GM21526 (cell line): ENCODE measurements at regions not wholly inside any gene's neighbourhood (a gene's known extent, or its start where the extent isn't known, plus 50 kb on each side); places are given as distances from the start of the nearest gene placed in this dataset.

Experiments
- ATAC-seq: cut with Tn5 transposase; IDR thresholded peaks from one replicate; pipeline ENCODE4 v1.9.1; 2021; ENCODE audit warnings: moderate library complexity; ENCODE audit not compliant: unreplicated experiment, low FRiP score

DNA sequence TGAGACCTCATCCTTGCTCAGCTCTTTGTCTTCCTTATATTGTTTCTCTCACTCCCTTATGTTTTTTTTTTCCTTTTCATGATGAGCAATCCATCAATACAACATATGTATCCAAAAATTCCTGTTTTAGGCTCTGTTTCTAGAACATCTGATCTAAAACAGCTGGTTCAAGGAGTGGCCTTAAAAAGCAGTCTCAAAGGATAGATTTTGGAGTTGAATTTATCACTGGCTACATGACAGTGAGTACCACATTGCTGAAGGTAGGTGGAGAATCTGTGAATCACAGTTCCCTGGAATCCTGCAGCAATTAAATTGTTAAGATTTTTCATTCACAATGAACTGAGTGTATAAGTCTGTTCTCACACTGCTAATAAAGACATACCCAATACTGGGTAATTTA lies 155.8 kb upstream of the ADAMTS5 start:
- no peak for ATAC-seq

DNA sequence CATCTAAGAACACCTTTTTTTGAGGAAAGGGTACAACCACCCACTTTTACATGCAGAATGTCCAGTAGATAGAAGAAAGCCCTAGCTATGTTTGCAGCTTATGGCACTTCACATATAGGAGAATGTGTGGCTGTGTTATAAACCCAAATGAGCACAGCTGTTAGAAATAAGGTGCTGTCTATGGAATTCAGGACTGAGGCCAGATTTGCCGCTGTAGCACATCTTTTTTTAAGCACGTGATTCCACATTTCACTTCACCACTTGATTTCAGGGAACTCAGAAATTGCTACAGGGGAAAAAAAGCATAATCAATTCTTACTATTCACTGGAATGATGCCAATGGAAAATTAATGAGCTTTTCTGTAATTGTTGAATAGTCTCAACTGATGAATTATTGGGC lies 147.2 kb upstream of the ADAMTS5 start:
- ATAC-seq: no peak

DNA sequence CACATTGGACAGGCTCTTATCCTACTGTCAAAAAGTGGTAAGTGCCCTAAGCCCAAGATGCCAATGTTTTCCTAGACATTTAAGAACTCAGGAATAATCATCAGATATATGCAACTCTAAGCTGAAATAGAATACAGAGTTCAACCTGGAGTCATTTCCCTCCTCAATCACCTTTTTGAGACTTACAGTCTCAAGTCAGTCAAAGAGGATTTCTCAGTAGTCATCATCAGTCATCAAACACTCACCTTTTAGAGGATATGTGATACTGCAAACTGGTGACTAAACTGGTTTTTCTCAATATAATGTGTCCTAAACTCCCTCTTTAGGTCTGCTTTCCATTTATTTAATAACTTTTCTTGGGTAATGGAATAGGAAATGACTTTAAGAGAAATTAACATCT lies 145.3 kb upstream of the ADAMTS5 start:
- no peak for ATAC-seq

DNA sequence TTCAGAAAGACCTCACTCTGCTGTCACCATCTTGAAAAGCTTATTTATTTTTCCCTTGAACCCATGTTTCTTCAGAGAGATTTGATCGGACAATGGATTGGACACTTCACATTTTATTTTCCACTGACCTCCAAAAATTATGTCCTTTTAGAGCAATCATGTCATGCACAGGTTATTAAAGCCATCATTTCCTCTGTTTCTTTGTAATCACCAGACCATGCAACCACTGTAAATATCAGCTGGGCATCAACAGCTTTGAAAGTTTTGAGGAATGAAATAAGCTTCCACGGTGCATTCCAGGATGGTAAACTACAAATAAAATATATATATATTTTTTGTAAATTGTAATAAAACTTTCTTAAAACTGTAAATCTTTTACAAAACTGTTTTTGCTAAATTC lies 144.1 kb upstream of the ADAMTS5 start:
- ATAC-seq: no peak

DNA sequence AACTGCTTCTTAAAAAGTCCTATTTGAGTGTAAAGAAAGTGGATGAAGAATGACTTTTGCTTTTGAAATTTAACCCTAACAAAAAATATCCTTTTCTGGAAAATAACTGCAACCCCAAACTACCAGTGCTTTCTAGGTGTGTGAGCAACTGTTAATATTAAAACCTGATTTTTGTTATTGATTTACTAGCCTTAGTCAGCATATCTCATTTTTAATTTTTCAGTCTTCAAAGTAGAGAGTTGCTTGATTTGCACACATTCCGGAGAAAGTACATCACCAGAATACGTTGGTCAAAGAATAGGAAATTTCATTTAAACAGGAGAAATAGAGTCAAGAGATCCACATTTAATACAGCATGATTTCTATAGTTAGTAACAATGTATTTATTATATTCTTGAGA lies 141.8 kb upstream of the ADAMTS5 start:
- ATAC-seq: no peak

DNA sequence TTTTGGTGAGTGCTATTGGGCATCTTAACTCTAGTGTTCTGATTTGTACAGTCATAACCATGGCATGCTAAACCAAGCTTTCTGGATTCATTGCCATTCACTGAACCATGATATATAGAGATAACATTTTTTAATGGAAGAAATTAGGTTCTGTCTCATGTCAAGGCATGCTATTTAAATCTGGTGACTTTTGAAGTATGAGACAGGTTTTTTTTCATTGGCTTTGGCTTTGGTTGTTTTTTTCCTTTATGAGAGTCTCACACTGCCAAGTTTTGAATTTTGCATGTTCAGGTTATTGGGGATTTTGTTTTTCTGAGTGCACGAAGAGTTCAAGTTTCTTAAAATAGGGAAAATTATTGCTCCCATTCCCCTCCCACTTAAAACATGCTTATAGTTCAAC lies 141.3 kb upstream of the ADAMTS5 start:
- no peak for ATAC-seq

DNA sequence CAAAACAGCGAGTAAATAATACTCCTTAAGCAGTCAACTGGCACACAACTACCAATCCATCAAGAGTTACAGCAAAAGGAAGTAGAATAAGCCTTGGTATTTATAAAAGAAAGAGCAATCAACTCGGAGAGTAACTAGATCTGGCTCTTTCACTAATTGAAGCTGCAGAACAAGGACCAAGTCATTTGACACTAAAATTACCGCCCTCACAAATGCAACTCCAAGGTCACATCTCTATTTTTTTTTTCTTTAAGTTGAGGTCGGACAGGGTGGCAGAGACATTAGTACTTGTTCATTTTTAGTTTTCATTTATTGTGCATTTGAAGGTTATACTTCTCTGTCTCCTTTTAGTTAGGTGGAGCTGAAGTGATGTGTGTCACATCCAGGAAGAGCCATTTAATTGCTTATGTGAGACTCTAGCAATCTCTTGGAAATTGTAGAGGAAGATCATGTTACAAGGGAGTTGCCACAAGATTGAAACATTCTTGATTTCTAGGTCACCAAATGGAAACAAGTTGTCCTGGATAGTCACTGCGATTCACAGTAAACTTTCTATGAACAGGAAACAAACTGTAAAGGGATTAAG lies 138.1 kb upstream of the ADAMTS5 start:
- ATAC-seq: no peak

DNA sequence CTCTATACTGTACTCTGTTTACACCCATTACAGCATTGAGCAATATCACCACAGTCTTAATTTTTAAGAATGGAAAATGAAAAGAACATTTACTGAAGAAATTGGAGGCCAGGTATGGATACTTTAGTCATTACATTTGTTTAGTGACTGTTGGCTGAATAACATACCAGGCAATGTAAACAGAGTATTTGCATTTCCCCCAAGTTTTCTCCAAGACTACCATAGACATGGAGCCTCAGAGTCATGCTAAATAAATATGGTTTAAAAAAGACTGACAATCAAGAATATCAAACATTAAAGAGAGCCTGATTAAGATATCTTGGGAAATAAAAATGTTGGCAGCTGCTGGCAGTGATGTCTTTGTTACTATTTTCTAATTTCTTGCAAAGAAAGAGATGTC lies 136.9 kb upstream of the ADAMTS5 start:
- no peak for ATAC-seq

DNA sequence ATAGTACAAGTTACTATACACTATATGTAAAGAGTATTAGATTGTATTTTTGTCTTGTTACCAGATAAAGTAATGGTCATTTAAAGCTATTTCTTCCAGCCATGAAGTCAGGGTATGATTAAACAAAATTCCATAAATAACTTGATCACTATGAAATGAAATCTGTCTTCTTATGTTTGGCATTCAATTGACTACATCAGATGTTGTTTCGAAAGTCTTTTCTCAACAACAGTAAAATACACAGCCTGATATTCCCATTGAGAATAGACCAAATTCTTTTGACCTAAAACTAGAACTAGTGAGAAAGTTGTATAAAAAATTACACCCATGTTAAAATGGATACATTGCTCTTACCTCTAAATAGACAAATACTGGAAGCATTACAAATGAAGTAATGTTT lies 134.6 kb upstream of the ADAMTS5 start:
- no peak for ATAC-seq

DNA sequence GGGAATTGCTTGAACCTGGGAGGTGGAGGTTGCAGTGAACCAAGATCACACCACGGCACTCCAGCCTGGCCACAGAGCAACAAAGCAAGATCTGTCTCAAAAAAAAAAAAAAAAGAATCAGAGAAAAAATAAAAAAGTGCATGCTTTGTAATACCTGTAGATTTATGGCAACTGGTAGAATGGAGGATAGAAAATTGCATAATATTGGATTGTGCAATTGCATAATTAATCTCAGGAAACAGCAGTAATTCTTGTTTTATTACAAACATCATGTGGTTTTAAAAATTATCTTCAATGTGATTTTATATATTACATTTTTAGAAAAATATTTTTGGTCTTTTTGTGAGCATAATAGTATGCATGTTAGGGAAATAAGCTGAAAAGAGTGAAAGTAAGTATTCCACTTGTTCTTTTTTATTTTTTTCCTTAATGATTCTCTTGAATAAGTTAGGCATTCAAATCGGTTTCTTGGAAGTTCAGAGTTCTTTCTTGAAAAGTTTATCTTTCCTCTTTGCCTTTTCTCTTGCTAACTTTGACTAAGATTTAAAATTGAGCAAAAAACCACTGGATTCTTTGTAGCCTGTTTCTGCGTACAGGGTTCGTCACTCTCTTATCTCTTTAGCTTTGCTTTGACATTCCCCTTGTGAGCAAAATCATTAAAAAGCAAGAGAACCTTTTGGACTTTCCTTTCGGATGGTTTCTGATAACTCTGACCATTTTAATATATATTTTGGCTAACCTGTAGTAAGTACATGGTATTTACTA lies 127.5 kb upstream of the ADAMTS5 start:
- no peak for ATAC-seq

DNA sequence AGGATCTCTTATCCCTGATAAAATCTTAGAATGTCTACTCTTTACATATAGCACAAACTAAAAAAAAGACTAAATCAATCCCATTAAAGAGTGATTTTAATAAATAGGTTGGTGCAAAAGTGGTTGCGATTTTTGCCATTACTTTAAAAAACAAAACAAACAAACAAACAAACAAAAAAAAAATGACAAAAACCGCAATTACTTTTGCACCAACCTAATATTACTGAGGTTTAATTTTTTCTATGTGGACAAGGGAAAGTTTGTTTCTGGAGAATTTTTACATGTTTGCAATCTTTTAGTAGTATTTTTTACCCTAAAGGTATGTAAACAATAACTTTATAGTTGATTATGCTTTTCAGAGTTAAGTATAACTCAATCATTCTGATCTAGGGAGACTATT lies 119.7 kb upstream of the ADAMTS5 start:
- ATAC-seq: no peak

DNA sequence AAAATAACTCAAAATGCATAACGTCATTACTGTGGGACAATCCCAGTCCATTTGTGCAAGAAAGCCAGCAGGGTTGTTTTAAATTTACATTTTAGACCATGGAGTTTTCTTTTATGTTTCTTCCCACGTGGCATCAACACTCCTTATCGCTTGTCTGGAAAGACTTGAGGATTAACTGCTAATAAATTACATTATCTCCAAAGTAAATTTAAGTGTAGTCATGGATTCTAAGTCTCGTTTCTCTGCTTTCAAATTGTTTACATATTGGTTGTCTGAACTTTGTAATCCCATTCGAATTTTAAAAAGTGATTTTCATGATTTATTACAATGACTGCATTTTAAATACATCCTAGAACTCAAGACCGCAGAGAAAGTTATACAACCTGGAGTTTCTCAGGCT lies 119.3 kb upstream of the ADAMTS5 start:
- ATAC-seq: no peak

DNA sequence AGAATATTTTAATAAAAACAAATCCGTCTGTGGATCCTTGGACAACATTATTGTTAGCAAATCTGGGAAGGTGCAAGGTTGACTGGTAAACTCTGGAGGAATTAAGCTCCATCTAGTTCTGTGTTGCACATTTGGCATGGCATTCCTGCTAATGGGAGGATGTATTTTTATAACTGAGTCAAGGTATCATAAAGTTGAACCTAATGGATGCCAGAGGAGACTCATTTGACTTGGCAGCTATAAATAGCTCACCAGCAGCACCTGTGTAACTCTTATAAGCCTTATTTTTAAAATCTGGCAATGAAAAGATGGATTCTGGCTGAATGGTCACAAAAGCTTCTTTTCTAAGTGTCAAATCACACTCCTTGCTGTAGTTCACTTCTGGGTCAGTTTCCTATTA lies 118.5 kb upstream of the ADAMTS5 start:
- ATAC-seq: no peak

DNA sequence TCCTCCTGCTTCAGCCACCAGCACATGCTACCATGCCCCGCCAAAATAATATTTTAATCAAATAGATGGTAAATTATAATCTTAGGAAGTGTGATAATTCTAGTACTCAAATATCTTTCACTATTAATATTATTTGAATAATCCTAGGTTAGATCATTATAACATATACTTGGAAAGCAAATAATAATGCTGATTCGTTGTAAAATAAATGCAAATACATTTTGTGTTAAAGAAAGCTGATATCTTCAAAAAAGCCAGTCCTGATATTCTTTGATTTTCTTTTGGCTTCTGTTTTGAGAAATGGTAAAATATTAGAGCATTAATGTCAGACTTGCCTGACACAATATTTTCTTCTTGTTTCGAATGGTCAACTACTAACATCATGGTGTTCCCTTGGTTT lies 116.3 kb upstream of the ADAMTS5 start:
- ATAC-seq: no peak

DNA sequence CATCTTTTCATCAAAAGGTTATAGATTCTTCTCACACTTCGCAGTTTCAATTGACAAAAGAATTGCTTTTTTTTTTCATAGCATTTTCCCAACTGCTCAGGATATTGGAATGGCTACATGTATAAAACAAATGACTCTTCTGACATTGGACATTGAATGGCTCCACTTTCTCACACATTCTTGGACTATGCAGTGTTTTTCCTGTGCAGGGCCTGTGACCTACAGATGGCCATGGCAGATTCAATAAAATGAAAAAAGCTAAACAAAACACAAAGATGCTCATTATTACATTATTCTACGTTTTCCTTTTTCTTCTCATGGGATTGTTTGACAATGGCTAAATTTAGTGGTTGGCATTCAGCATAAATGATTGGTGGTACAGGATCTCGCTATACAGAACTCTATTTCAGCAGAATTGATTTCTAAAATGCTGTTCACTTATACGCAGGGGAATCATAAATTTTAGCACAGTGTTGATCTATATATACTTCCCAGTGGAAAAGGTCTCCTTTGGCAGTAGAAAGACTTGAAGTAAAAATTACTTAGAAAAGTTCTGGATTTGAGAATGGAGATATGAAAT lies 115.6 kb upstream of the ADAMTS5 start:
- ATAC-seq: no peak

DNA sequence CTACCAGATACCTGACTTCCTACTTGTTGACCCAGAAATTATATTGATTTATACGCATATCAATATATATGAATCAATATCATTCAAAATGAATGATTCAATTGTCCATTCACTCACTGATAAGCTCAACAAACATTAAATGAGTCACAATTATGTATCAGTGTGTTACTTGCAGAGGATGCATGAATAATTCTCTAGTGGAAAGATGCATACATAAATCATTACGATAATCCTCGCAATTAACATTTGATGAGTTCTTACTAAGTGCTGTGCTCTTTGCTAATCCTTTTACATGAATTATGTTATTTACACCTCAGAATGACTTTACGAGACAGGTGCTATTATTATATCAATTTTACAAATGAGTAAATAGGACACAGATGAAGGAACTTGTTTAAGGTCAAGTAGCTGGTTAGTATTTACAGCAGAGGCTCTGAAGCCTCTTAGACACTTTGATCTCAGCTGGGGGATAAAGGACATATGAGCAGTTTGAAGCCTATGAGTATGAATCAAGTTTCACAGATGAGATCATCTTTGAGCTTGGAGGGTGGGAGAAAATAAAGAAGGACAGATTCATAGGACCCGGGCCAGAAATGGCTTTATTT lies 112.8 kb upstream of the ADAMTS5 start:
- no peak for ATAC-seq

DNA sequence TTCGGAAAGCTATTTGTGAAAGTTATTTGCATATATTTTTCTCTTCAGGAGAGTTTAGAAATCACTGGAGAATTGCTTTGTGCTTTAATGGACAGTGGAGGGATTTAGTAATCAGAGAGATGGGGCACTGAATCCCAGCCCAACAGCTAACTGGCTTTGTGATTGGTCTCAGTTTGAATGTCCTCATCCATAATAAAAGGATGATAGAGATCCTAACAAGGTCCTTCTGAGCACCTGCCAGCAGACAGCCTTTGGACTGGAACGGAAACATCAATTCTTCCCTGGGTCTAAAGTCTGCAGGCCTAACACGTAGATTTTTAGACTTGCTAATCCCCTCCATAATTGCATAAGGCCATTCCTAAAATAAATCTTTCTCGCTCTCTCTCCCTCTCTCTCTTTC lies 112.0 kb upstream of the ADAMTS5 start:
- ATAC-seq: no peak

DNA sequence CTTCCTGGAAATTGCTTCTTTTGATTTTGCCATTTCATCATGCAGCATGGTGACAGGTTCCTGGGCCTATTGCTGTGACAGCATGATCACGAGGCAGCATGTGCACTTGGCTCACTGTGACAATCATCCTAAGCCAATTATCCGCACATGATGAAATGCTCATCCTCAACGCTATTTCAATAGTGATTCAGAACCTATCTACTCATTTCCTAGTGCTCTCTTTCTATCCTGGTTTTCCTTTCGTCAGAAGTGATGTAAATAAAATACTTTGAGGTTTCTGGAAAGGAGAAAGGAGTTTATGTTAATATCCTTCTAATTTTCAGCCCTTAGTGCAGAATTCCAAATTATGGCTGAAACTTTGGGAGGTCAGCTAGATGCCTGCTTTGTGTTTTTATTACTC lies 110.6 kb upstream of the ADAMTS5 start:
- ATAC-seq: no peak

DNA sequence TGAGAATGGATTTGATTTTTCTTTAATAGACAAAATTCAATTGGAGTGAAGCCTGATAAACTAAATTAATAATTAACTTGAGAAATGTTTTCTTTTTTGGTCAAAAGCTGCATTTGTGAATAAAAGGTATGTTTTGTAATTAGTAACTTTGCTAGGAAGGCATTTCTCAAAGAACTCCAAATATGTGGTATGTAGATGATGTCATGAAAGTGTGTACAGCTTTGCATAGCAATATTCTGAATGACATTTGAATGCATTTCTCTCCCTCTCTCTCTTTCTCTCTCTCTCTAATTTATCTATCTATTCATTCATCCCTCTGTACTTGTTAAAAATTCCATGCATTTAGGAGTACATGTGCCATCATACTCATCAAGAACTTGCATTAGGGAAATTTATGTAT lies 109.1 kb upstream of the ADAMTS5 start:
- ATAC-seq: no peak

DNA sequence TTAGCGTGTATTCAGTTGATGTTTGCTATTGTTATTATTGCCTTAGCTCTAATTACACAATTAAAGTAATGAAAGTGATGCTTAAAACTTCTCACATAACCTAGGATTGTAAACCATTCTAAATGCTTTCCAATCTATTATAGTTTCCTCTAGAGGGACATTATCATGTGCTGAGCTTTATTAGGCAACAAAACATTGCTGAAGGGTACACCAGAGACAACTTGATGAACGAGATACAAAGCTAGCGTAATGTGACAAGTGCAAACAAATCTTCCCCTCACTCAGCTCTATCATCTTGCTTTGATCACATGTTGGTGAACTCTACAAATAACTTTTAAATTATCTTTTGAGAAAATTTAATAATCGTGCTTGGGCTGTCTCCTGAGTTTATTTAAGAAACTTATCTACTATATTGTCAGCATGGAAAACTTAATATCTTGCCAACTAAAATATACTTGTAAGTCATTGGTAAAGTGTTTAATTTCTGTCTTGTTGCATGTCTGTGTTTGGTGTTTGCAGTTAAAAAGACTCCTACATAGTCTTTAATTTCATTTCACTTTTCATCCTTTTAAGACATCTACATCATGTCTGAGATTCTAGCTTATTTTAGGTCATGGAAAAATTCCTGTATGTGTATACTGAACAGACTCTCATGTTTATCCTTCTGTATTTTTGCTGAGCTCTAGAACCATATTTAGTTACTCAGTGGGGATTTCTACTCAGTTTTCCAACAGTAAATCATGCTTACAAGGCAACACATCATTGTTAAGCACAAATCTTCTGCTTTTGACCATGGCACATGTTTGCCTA lies 104.2 kb upstream of the ADAMTS5 start:
- no peak for ATAC-seq

DNA sequence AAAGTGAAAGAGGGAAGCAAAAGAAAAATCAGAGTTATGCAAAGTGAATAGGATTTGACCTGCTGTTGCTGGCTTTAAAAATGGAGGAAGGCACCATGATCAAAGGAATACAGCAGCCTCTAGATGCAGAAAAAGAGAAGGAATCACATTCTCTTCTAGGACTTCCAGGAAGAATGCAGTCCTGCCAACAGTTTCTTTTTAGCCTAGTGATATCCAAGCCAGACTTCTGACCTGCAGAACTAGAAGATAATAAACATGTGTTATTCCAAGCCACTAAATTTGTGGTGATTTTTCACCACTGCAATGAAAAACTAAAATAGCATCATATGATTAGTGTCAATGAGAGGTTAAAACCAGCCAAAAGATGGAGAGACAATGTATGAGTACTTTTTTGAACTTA lies 101.9 kb upstream of the ADAMTS5 start:
- ATAC-seq: no peak
